ENCODE measurements at regions not wholly inside any gene's neighbourhood (a gene's known extent, or its start where the extent isn't known, plus 50 kb on each side); places are given as distances from the start of the nearest gene placed in this dataset.

DNA sequence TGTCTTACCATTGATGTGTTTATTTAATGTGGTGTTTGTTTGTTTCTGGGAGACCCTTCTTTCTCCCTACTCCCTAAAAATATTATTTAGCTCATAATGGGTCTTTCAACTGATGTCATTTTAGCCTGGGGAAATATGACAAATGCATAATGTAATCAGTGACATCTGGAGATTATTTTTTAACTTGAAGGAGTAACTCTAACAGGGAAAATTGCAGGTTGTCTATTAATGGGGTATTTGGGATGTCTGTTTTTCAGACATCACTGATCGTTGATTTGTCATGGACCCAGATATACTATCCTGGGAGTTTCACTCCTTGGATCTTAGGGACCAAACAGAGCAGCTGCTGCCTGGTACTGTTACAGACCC is 230.4 kb downstream of the LOXHD1 start:
- TF ChIP-seq, protein P1, sequence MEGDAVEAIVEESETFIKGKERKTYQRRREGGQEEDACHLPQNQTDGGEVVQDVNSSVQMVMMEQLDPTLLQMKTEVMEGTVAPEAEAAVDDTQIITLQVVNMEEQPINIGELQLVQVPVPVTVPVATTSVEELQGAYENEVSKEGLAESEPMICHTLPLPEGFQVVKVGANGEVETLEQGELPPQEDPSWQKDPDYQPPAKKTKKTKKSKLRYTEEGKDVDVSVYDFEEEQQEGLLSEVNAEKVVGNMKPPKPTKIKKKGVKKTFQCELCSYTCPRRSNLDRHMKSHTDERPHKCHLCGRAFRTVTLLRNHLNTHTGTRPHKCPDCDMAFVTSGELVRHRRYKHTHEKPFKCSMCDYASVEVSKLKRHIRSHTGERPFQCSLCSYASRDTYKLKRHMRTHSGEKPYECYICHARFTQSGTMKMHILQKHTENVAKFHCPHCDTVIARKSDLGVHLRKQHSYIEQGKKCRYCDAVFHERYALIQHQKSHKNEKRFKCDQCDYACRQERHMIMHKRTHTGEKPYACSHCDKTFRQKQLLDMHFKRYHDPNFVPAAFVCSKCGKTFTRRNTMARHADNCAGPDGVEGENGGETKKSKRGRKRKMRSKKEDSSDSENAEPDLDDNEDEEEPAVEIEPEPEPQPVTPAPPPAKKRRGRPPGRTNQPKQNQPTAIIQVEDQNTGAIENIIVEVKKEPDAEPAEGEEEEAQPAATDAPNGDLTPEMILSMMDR (IDR thresholded peaks at IDR 0.05), result no peak
- TF ChIP-seq POLR2AphosphoS5 (IDR thresholded peaks at IDR 0.05; ENCODE audit: low read depth, low read length), result no peak

Data from Panc1 (cell line).